PFSK-1 (cell line): ENCODE measurements at regions not wholly inside any gene's neighbourhood (a gene's known extent, or its start where the extent isn't known, plus 50 kb on each side); places are given as distances from the start of the nearest gene placed in this dataset.

Experiments
- FOXP2 ChIP-seq: optimal IDR thresholded peaks from 2 replicates; pipeline ENCODE3; 2011; ENCODE audit warnings: borderline replicate concordance, control low read depth, inconsistent platforms; ENCODE audit not compliant: insufficient read depth; ENCODE audit errors: extremely low read length, extremely low read depth
- POLR2AphosphoS5 ChIP-seq: IDR thresholded peaks from 2 replicates; pipeline ENCODE4 v1.6.1; 2012; ENCODE audit warnings: low read depth, mild to moderate bottlenecking, control low read depth, low read length, moderate library complexity
- SIN3A ChIP-seq: IDR thresholded peaks from 2 replicates; pipeline ENCODE4 v1.6.1; 2012; ENCODE audit warnings: mild to moderate bottlenecking, low read length, moderate library complexity, borderline replicate concordance; ENCODE audit not compliant: insufficient read depth
- TAF1 ChIP-seq: IDR thresholded peaks from 2 replicates; pipeline ENCODE4 v1.6.1; 2012; ENCODE audit warnings: low read length, control low read depth, borderline replicate concordance; ENCODE audit not compliant: insufficient read depth
- TF ChIP-seq, protein P1 (sequence below), 2 experiments: IDR thresholded peaks; 2 replicates each; pipeline versions ENCODE4 v1.6.1 to v1.8.0; 2011 to 2012; ENCODE audit warnings: low read depth in 2 of 2, low read length in 2 of 2, control low read depth in 1 of 2, inconsistent platforms in 1 of 2, mild to moderate bottlenecking in 1 of 2, moderate library complexity in 1 of 2; ENCODE audit not compliant: insufficient read depth in 1 of 2

DNA sequence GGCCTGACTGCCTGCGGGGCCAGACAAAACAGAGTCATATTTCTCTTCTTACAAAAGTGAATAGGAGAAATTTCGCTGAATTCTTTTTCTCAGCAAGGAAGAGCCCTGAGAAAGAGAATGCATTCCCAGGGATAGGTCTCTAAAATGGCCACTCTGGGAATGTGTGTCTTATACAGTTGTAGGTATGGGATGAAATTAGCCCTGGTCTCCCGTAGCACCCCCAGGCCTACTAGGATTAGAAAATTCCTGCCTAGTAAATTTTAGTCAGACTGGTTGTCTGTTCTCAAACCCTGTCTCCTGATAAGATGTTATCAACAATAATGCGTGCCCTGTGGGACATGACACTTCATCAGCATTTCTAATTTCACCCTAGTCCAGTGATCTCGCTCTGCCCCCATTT is 920.1 kb downstream of the LTN1 start:
- TF ChIP-seq SIN3A (no peak), TAF1 (no peak), POLR2AphosphoS5 (no peak), FOXP2 (no peak)
- TF ChIP-seq, protein P1, sequence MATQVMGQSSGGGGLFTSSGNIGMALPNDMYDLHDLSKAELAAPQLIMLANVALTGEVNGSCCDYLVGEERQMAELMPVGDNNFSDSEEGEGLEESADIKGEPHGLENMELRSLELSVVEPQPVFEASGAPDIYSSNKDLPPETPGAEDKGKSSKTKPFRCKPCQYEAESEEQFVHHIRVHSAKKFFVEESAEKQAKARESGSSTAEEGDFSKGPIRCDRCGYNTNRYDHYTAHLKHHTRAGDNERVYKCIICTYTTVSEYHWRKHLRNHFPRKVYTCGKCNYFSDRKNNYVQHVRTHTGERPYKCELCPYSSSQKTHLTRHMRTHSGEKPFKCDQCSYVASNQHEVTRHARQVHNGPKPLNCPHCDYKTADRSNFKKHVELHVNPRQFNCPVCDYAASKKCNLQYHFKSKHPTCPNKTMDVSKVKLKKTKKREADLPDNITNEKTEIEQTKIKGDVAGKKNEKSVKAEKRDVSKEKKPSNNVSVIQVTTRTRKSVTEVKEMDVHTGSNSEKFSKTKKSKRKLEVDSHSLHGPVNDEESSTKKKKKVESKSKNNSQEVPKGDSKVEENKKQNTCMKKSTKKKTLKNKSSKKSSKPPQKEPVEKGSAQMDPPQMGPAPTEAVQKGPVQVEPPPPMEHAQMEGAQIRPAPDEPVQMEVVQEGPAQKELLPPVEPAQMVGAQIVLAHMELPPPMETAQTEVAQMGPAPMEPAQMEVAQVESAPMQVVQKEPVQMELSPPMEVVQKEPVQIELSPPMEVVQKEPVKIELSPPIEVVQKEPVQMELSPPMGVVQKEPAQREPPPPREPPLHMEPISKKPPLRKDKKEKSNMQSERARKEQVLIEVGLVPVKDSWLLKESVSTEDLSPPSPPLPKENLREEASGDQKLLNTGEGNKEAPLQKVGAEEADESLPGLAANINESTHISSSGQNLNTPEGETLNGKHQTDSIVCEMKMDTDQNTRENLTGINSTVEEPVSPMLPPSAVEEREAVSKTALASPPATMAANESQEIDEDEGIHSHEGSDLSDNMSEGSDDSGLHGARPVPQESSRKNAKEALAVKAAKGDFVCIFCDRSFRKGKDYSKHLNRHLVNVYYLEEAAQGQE (IDR thresholded peaks at IDR 0.05; ENCODE audit: insufficient read depth in 1 of 2, low read depth in 2 of 2, low read length in 2 of 2), result no peak

DNA sequence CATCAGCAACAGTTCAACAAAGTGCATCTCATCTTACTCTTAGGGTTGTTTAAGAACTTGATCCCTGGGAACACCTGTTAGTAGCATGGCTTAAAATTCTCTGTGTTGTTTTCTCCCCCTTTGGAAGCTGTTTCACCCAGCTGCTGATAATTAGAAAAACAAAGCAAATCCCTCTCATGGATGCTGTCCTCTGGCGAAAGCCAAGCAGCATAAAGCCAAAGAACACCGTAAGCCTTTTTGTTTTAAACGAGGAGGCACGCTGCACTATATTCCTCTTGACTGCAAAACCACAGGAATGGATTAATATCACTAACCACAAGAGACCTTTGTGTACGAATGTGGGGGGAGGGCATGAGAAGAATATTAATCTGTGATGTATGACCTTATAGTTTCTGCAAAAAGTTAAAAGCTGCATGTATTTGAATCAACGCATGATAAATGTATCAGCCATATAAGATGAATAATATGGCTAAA is 923.2 kb downstream of the LTN1 start:
- TF ChIP-seq, protein P1 (IDR thresholded peaks at IDR 0.05; ENCODE audit: insufficient read depth in 1 of 2, low read depth in 2 of 2, low read length in 2 of 2), result no peak
- TF ChIP-seq FOXP2 (no peak), TAF1 (no peak), POLR2AphosphoS5 (no peak), SIN3A (no peak)

DNA sequence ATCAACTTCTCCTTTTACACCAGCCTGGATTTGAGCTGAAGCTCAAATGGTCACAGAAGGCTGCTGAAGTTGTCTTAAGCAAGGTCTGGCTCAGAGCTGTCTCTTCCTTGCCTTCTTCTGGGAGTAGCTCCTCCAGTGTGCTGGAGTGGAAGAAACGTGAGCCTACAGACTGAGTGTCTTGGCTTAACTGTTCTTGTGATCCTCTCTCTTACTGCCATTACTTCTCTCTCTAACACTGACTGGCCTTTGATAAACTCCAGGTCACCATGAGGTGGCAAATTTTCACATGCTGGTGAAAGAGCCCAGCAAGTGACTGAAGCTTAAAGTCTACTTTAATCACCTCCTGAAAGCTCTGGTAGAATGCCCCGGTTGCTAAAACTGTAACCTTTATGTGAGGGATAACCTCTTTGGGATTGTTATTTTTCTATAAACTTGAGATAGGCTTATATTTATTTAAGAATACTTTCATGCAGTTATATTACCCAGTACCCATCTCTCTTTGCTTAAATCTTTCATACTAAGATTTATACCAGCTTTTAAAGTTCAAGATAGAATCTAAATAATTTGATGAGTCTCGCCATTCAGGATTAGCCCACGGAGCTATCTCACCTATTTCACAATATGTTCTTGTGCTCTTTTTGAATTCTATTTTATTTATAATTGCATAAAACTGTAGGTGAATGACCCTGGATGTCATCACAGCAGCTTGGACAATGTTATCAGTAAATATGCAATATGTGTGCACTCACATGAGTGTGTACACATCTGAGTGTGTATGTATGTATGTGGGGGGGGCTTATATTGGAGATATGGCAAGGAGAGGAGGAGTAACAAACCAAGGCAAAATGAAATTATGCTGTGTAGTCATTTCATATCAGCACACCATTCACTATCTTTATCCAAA is 924.0 kb downstream of the LTN1 start:
- no peak for TF ChIP-seq POLR2AphosphoS5
- TF ChIP-seq SIN3A, result no peak
- TF ChIP-seq FOXP2, result no peak
- no peak for TF ChIP-seq TAF1

DNA sequence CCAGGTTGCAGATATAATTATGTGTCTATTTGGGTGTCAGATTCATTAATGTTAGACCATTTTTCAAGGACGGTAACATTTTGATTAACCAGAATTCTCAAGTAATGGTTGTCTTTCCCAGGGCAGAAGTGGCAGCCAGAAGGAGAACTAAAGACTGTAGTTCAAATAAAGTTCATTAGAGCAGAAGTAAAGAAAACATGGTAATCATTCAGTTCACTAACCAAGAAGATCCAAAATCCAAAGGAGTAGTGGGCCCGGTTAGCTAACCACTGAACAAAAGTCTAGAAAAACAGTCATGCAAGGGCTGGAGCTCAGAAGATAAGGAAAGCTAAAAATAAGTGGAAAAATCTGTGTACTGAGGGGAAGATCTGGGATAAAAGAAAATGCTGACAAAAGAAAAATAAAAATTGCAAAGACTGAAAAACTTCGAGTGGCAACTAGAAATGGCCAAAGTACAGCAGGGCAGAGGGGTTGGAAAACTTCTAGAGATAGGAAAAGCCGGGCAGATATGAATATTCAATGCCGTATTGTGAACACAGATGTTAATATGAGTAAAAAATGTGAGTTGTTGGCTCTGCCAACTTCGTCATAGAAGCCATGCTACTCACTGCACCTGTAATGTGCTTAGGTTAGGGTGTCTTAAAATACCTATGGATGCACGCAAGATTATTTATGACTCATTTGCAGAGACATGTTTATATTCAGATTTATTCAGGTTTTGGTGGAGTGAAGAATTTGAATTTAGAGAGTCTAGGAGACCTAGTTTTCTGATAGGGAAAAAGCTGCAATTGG is 925.9 kb downstream of the LTN1 start:
- TF ChIP-seq TAF1, result no peak
- TF ChIP-seq, protein P1 (IDR thresholded peaks at IDR 0.05; ENCODE audit: insufficient read depth in 1 of 2, low read depth in 2 of 2, low read length in 2 of 2), result no peak
- TF ChIP-seq SIN3A, result no peak
- no peak for TF ChIP-seq FOXP2
- no peak for TF ChIP-seq POLR2AphosphoS5

DNA sequence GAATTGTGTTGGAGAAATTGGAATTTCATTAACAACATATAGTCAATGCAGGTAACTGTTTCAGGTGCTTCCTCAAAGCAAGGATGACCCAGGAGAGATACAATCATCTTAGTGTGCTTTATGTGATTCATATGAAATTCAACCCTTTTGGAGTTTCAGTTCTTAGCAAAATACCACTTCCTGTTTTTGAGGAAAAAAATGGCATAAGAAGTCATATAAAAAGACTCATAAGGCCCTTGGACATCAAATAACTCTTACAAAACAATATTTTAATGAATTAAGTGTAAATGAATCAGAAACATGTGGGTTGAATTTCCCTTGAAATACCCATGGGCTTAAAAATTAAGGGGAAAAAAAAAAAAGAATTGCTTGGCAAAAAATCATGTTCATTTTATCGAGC is 926.6 kb downstream of the LTN1 start:
- TF ChIP-seq FOXP2, result no peak
- no peak for TF ChIP-seq SIN3A
- TF ChIP-seq, protein P1 (IDR thresholded peaks at IDR 0.05; ENCODE audit: insufficient read depth in 1 of 2, low read depth in 2 of 2, low read length in 2 of 2), result no peak
- no peak for TF ChIP-seq POLR2AphosphoS5
- no peak for TF ChIP-seq TAF1
